Activated naive CD8-positive, alpha-beta T cell treated with anti-CD3 and anti-CD28 coated beads, Interleukin-2, amount 50 U/mL, for 24 hours (primary cell): ENCODE measurements at regions not wholly inside any gene's neighbourhood (a gene's known extent, or its start where the extent isn't known, plus 50 kb on each side); places are given as distances from the start of the nearest gene placed in this dataset.
A peak's percentile ranks its signal among the peaks of the same experiment; 100 is the strongest.

Experiments
- ATAC-seq: fragments of 150-1000 bp; cut with Tn5 transposase; one replicate; pipeline ENCODE4 v1.10.0; 2021
- DNase-seq: peaks from one replicate; pipeline ENCODE4 v3.0.0; 2021
- H3K27ac Mint-ChIP-seq: one replicate; pipeline ENCODE4 v1.8.0; 2021; ENCODE audit warnings: mild to moderate bottlenecking, mixed read lengths
- H3K27me3 Mint-ChIP-seq: one replicate; pipeline ENCODE4 v1.8.0; 2021; ENCODE audit warnings: mixed read lengths
- H3K36me3 Mint-ChIP-seq: one replicate; pipeline ENCODE4 v1.8.0; 2021; ENCODE audit warnings: low read depth, mixed read lengths
- H3K4me1 Mint-ChIP-seq: one replicate; pipeline ENCODE4 v1.8.0; 2021; ENCODE audit warnings: mixed read lengths
- H3K4me3 Mint-ChIP-seq: one replicate; pipeline ENCODE4 v1.8.0; 2021; ENCODE audit warnings: mild to moderate bottlenecking, moderate library complexity, mixed read lengths
- H3K9me3 Mint-ChIP-seq: one replicate; pipeline ENCODE4 v1.8.0; 2021; ENCODE audit warnings: mixed read lengths

- DNase-seq (no peak), ATAC-seq (no peak)
- no peak overlapping the region for H3K4me3 Mint-ChIP-seq
- H3K36me3 Mint-ChIP-seq = no peaks in the 10 kb centered on the region
- H3K27ac Mint-ChIP-seq = no peak overlapping the region
- no peaks in the 10 kb centered on the region for H3K4me1 Mint-ChIP-seq
- H3K9me3 Mint-ChIP-seq = no peaks in the 10 kb centered on the region
- H3K27me3 Mint-ChIP-seq = peaks cover 2% of the 10 kb centered on the region
Observed at GRCh38 chrX:39716401-39716800, 381.4 kb downstream of the BCOR start.

GRCh38 chrX:39716802-39717540 is 380.8 kb downstream of the BCOR start:
- no peak for DNase-seq
- Mint-ChIP-seq H3K9me3 (no peaks in the 10 kb centered on the region), H3K4me3 (no peak overlapping the region), H3K27me3 (peaks cover 2% of the 10 kb centered on the region), H3K4me1 (no peaks in the 10 kb centered on the region), H3K27ac (no peak overlapping the region), H3K36me3 (no peaks in the 10 kb centered on the region)
- no peak for ATAC-seq

GRCh38 chrX:39718981-39719380 is 378.8 kb downstream of the BCOR start:
- H3K27ac Mint-ChIP-seq = no peak overlapping the region

GRCh38 chrX:39720945-39721344 is 376.8 kb downstream of the BCOR start:
- peaks cover 2% of the 10 kb centered on the region for H3K27me3 Mint-ChIP-seq
- ATAC-seq (no peak), DNase-seq (no peak)
- no peaks in the 10 kb centered on the region for H3K36me3 Mint-ChIP-seq
- no peaks in the 10 kb centered on the region for H3K9me3 Mint-ChIP-seq
- H3K27ac Mint-ChIP-seq = no peak overlapping the region
- H3K4me1 Mint-ChIP-seq = peaks cover 2% of the 10 kb centered on the region
- H3K4me3 Mint-ChIP-seq = no peak overlapping the region

More at GRCh38 chrX:39718981-39719380, 378.8 kb downstream of the BCOR start:
- Mint-ChIP-seq H3K9me3 (no peaks in the 10 kb centered on the region), H3K4me3 (no peak overlapping the region), H3K36me3 (no peaks in the 10 kb centered on the region), H3K4me1 (no peaks in the 10 kb centered on the region), H3K27me3 (peaks cover 2% of the 10 kb centered on the region)
- DNase-seq = no peak
- ATAC-seq = no peak

GRCh38 chrX:39721566-39722279 is 376.0 kb downstream of the BCOR start:
- H3K36me3 Mint-ChIP-seq = no peaks in the 10 kb centered on the region
- peaks cover 2% of the 10 kb centered on the region for H3K27me3 Mint-ChIP-seq
- H3K9me3 Mint-ChIP-seq = no peaks in the 10 kb centered on the region
- no peak for DNase-seq
- no peak for ATAC-seq
- H3K4me3 Mint-ChIP-seq = no peak overlapping the region
- no peak overlapping the region for H3K27ac Mint-ChIP-seq
- peaks cover 2% of the 10 kb centered on the region for H3K4me1 Mint-ChIP-seq

- Mint-ChIP-seq H3K27ac (no peak overlapping the region), H3K4me3 (no peak overlapping the region), H3K36me3 (no peaks in the 10 kb centered on the region), H3K9me3 (no peaks in the 10 kb centered on the region), H3K4me1 (peaks cover 2% of the 10 kb centered on the region), H3K27me3 (peaks cover 2% of the 10 kb centered on the region)
- ATAC-seq (peak; percentile 49), DNase-seq (no peak)
Observed at GRCh38 chrX:39724544-39724943, 373.2 kb downstream of the BCOR start.

GRCh38 chrX:39725114-39725513 is 372.6 kb downstream of the BCOR start:
- DNase-seq = no peak
- Mint-ChIP-seq H3K4me1 (peaks cover 2% of the 10 kb centered on the region), H3K4me3 (no peak overlapping the region), H3K9me3 (no peaks in the 10 kb centered on the region), H3K27me3 (peaks cover 2% of the 10 kb centered on the region), H3K36me3 (no peaks in the 10 kb centered on the region), H3K27ac (no peak overlapping the region)
- no peak for ATAC-seq

GRCh38 chrX:39725928-39726619 is 371.7 kb downstream of the BCOR start:
- H3K27me3 Mint-ChIP-seq = peaks cover 2% of the 10 kb centered on the region
- H3K4me1 Mint-ChIP-seq = peaks cover 12% of the 10 kb centered on the region
- no peaks in the 10 kb centered on the region for H3K9me3 Mint-ChIP-seq
- no peak for ATAC-seq
- H3K4me3 Mint-ChIP-seq = no peak overlapping the region
- no peaks in the 10 kb centered on the region for H3K36me3 Mint-ChIP-seq
- no peak overlapping the region for H3K27ac Mint-ChIP-seq
- DNase-seq = no peak

- no peak overlapping the region for H3K27ac Mint-ChIP-seq
- H3K4me3 Mint-ChIP-seq = no peak overlapping the region
- H3K27me3 Mint-ChIP-seq = peaks cover 2% of the 10 kb centered on the region
- H3K9me3 Mint-ChIP-seq = no peaks in the 10 kb centered on the region
- H3K36me3 Mint-ChIP-seq = no peaks in the 10 kb centered on the region
- DNase-seq (no peak), ATAC-seq (no peak)
- peaks cover 17% of the 10 kb centered on the region for H3K4me1 Mint-ChIP-seq
Observed at GRCh38 chrX:39726771-39727170, 371.0 kb downstream of the BCOR start.

- Mint-ChIP-seq H3K27me3 (peaks cover 2% of the 10 kb centered on the region), H3K27ac (no peak overlapping the region), H3K36me3 (no peaks in the 10 kb centered on the region), H3K4me1 (peaks cover 20% of the 10 kb centered on the region), H3K4me3 (no peak overlapping the region), H3K9me3 (no peaks in the 10 kb centered on the region)
- no peak for DNase-seq
- ATAC-seq = no peak
Observed at GRCh38 chrX:39728025-39728424, 369.7 kb downstream of the BCOR start.

- ATAC-seq (no peak), DNase-seq (no peak)
- Mint-ChIP-seq H3K27ac (no peak overlapping the region), H3K4me1 (peaks cover 22% of the 10 kb centered on the region), H3K36me3 (no peaks in the 10 kb centered on the region), H3K4me3 (no peak overlapping the region), H3K9me3 (no peaks in the 10 kb centered on the region), H3K27me3 (no peaks in the 10 kb centered on the region)
Observed at GRCh38 chrX:39728852-39729598, 368.7 kb downstream of the BCOR start.

- H3K27ac Mint-ChIP-seq = no peak overlapping the region
- DNase-seq (no peak), ATAC-seq (no peak)
- no peaks in the 10 kb centered on the region for H3K36me3 Mint-ChIP-seq
- no peaks in the 10 kb centered on the region for H3K27me3 Mint-ChIP-seq
- H3K4me1 Mint-ChIP-seq = peaks cover 20% of the 10 kb centered on the region
- H3K9me3 Mint-ChIP-seq = no peaks in the 10 kb centered on the region
- no peak overlapping the region for H3K4me3 Mint-ChIP-seq
Observed at GRCh38 chrX:39729981-39730661, 367.6 kb downstream of the BCOR start.

GRCh38 chrX:39730662-39731329 is 367.0 kb downstream of the BCOR start:
- no peaks in the 10 kb centered on the region for H3K27me3 Mint-ChIP-seq
- H3K36me3 Mint-ChIP-seq = no peaks in the 10 kb centered on the region
- peak overlapping the region; percentile 73 for H3K27ac Mint-ChIP-seq
- H3K4me3 Mint-ChIP-seq = no peak overlapping the region
- DNase-seq (peak; percentile 59), ATAC-seq (peak; percentile 93)
- H3K9me3 Mint-ChIP-seq = no peaks in the 10 kb centered on the region
- peaks cover 20% of the 10 kb centered on the region for H3K4me1 Mint-ChIP-seq

- Mint-ChIP-seq H3K4me3 (no peak overlapping the region), H3K4me1 (peaks cover 20% of the 10 kb centered on the region), H3K27ac (peak overlapping the region; percentile 73), H3K9me3 (no peaks in the 10 kb centered on the region), H3K36me3 (no peaks in the 10 kb centered on the region), H3K27me3 (no peaks in the 10 kb centered on the region)
- DNase-seq (no peak), ATAC-seq (no peak)
Observed at GRCh38 chrX:39731330-39731667, 366.5 kb downstream of the BCOR start.
